ENCODE measurements at regions not wholly inside any gene's neighbourhood (a gene's known extent, or its start where the extent isn't known, plus 50 kb on each side); places are given as distances from the start of the nearest gene placed in this dataset.
"Not testable (repeated sequence)": the region's sequence is repeated elsewhere in the genome, so short reads cannot be mapped to it uniquely, and the experiment has no call there.

DNA sequence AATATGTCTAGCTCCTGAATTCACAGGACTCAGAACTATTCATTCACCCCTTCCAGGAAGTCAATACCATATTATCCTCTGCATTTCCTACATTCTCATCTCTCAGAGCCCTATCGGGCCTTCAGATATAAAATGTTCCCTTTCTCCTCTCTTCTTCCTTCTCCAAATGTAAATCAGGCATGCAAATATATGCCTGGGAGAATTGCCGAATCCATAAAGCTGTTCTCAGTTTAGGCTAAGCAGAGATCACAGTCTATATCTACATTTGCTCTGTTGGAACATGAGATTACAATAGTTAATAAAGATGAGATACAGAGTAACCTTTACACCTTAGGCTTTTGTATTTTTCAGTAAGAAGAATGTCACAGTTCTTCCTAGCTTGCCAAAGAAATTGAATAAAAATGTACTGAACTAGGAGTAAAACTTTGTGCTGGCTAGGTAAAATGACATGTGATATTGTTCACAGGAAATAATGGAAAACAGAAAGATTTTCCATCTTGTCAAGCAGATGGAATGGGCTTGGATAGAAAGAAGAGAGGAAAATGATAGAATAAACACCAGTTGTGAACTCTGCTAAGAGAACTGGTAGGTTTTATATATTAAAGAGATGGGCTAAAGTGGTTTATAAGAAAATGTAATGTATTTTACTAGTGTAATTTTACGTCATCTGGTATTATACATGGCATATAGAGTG, 161.5 kb downstream of the NRIP1 start:
- H3K9me3 Mint-ChIP-seq: no peaks in the 10 kb centered on the region
- peaks cover 15% of the 10 kb centered on the region for H3K4me1 Mint-ChIP-seq
- H3K27me3 Mint-ChIP-seq: peaks cover 3% of the 10 kb centered on the region
- no peak overlapping the region for H3K27ac Mint-ChIP-seq
- ChIA-PET CTCF (interaction anchor here (0.9 kb wide), 1 partner anchor 12 kb away, joined by 3 read pairs; no protein-coding TSS in a partner anchor), POLR2A (no interaction called here)
- DNase-seq: no peak
- no peak overlapping the region for H3K4me3 Mint-ChIP-seq
- H3K36me3 Mint-ChIP-seq (ENCODE audit: low read depth): no peaks in the 10 kb centered on the region

DNA sequence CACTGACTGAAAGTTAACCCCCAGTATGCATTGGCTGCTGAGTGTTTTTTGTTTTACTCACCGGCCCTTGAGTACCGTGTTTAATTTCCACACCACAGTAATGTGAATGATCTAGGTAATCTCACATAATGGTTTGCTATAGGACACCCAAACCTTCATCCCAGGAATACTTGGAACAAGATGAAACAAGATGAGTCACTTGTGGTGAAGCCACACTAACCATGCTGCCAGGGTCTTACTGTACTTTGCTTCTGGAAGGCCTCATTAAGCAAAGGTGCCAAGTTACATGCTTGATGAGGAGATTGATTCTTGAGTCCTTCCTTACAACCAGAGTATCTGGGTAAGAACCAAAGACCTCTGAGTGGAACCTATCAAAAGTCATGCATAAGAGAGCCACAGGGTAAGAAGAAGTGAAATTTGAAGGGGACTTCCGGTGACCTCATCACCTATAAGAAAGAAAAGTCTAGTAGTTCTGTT, 163.3 kb downstream of the NRIP1 start:
- CTCF ChIA-PET: no interaction called here
- Mint-ChIP-seq H3K36me3 (ENCODE audit: low read depth) (no peaks in the 10 kb centered on the region), H3K9me3 (no peaks in the 10 kb centered on the region), H3K4me1 (peaks cover 15% of the 10 kb centered on the region), H3K27ac (no peak overlapping the region), H3K4me3 (no peak overlapping the region), H3K27me3 (no peaks in the 10 kb centered on the region)
- POLR2A ChIA-PET: no interaction called here
- DNase-seq: no peak

DNA sequence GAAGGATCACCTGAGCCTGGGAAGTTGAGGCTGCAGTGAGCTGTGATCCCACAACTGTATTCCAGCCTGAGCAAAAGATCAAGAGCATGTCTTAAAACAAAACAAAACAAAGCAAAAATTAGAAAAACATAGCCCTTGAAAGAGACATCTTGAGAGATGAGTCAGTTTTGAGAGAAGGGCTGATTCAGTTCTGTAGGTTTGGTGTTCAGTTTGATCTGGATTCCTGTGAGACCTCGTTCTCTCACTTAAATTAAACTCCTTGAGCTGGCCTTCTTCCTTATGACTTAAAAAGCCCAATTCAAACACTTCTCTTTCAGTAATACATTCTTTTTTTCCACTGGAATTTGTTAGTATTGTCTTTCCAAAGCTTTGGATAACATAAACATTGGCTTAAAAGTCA, 164.2 kb downstream of the NRIP1 start:
- ChIA-PET CTCF (no interaction called here), POLR2A (no interaction called here)
- H3K9me3 Mint-ChIP-seq: no peaks in the 10 kb centered on the region
- H3K36me3 Mint-ChIP-seq (ENCODE audit: low read depth): no peaks in the 10 kb centered on the region
- no peak overlapping the region for H3K4me3 Mint-ChIP-seq
- H3K4me1 Mint-ChIP-seq: peaks cover 15% of the 10 kb centered on the region
- no peak overlapping the region for H3K27ac Mint-ChIP-seq
- H3K27me3 Mint-ChIP-seq: no peaks in the 10 kb centered on the region
- no peak for DNase-seq

DNA sequence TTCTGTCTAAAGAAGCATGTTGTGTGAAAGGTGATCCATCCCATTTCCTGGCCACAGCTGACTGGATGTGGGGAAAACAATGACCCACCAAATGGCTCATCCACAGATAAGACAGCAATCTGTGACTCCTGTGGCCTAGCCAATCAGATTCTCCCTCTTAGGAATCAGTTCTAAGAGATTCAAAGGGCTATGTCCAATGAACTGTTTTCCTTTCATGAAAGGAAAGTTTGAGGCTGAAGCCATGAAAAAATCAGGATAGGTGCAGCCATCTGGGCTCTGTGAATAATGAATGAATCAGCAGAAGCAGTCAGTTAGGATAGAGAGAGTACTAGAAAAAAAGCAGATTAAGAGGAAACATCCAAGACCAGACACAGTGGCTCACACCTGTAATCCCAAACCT, 164.7 kb downstream of the NRIP1 start:
- ChIA-PET CTCF (no interaction called here), POLR2A (no interaction called here)
- no peak overlapping the region for H3K4me3 Mint-ChIP-seq
- H3K4me1 Mint-ChIP-seq: peaks cover 15% of the 10 kb centered on the region
- no peaks in the 10 kb centered on the region for H3K36me3 Mint-ChIP-seq (ENCODE audit: low read depth)
- no peaks in the 10 kb centered on the region for H3K9me3 Mint-ChIP-seq
- no peaks in the 10 kb centered on the region for H3K27me3 Mint-ChIP-seq
- H3K27ac Mint-ChIP-seq: no peak overlapping the region
- DNase-seq: no peak

DNA sequence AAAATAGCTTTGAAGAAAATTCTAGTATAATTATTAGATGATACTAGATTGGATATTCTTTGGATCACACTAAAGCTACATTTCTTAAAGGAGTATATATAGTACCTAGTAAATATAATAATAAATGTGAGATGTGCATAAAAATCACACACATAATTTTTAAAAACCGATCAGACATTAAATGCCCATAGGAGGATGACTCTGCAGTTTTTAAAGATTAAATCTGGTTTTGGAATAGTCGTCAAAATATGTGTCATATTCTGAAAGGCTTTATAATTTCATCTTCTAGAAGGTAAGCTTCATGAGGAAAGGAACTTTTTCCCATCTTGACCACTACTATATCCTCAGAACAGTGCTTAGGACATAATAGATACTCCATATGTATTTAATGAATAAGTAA, 169.0 kb downstream of the NRIP1 start:
- H3K4me3 Mint-ChIP-seq: no peak overlapping the region
- CTCF ChIA-PET: no interaction called here
- H3K36me3 Mint-ChIP-seq (ENCODE audit: low read depth): no peaks in the 10 kb centered on the region
- no peaks in the 10 kb centered on the region for H3K9me3 Mint-ChIP-seq
- no peak overlapping the region for H3K27ac Mint-ChIP-seq
- H3K4me1 Mint-ChIP-seq: peaks cover 6% of the 10 kb centered on the region
- POLR2A ChIA-PET: interaction anchor here (0.6 kb wide), 1 partner anchor 1260 kb away, joined by 3 read pairs; no protein-coding TSS in a partner anchor
- no peak for DNase-seq
- H3K27me3 Mint-ChIP-seq: peaks cover 1% of the 10 kb centered on the region

DNA sequence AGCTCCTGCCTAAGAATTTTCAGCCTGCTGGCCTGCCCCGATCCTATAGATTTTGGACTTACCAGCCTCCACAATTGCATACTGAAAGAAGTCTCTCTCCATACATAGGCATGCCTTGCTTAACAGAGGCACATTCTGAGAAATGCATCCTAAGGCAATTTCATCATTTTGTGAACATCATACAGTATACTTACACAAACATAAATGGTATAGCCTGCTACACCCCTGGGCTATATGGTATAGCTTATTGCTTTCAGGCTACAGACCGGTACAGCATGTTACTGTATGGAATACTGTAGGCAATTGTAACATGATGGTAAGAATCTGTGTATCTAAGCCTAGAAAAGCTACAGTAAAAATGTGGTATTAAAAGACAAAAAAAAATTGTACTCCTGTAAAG, 174.7 kb downstream of the NRIP1 start:
- H3K27me3 Mint-ChIP-seq: peaks cover 1% of the 10 kb centered on the region
- no peaks in the 10 kb centered on the region for H3K4me1 Mint-ChIP-seq
- no peaks in the 10 kb centered on the region for H3K36me3 Mint-ChIP-seq (ENCODE audit: low read depth)
- no peak overlapping the region for H3K4me3 Mint-ChIP-seq
- ChIA-PET CTCF (no interaction called here), POLR2A (no interaction called here)
- DNase-seq: no peak
- H3K27ac Mint-ChIP-seq: no peak overlapping the region
- no peaks in the 10 kb centered on the region for H3K9me3 Mint-ChIP-seq

DNA sequence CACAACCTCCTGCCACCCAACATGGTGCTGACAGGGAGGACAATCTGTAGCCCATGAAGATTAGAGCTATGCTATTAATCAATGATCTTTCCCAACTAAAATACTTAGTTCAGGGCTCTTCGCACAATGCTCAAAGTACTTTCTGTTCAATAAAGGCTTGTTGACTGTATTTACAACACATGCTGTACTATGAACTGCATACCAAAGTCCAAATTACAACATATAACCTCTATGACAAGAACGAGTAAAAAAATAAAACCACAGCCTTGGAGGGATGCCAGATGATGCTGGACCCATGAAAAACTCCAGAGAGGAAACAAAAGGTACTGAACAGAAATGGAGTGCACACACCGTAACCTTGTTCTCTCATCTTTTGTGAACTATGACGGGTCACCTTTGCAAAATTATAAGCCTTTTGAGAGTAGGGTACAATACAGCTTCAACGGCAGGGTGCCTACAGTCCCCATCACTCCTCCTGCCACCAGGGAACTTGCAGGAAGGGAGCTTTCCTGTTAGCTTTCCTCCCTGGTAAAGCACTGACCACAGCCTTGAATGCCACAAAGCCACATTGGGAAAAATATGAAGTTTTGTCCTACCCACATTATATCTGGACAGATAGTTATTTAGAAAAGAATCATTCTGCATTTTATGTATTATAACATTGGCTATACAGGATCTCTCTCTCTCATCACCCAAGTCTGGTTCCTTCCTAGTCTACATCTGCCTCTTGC, 175.6 kb downstream of the NRIP1 start:
- DNase-seq: no peak
- no peaks in the 10 kb centered on the region for H3K36me3 Mint-ChIP-seq (ENCODE audit: low read depth)
- H3K9me3 Mint-ChIP-seq: no peaks in the 10 kb centered on the region
- H3K27me3 Mint-ChIP-seq: peaks cover 1% of the 10 kb centered on the region
- POLR2A ChIA-PET: no interaction called here
- H3K4me3 Mint-ChIP-seq: no peak overlapping the region
- no peaks in the 10 kb centered on the region for H3K4me1 Mint-ChIP-seq
- H3K27ac Mint-ChIP-seq: no peak overlapping the region
- CTCF ChIA-PET: no interaction called here

DNA sequence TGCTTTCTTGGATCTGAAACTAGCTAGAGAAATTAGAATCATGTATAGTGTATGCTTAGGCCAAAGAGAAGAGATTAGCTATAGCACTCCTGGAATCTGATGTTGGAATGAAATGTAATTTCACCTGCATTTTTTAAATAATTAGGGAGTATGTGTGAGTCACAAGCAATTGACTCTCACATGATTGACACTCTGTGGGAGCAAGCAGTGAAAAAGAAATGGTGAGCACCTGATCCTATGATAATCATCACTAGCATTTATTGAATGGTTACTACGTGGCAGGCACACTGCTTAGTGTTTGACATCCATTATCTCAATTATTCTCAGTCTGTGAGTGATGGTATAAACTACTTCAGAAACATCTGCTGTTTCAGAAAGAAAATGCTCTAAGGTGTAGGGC, 176.6 kb downstream of the NRIP1 start:
- Mint-ChIP-seq H3K4me1 (no peaks in the 10 kb centered on the region), H3K36me3 (ENCODE audit: low read depth) (no peaks in the 10 kb centered on the region), H3K27me3 (peaks cover 1% of the 10 kb centered on the region), H3K4me3 (no peak overlapping the region), H3K9me3 (no peaks in the 10 kb centered on the region), H3K27ac (no peak overlapping the region)
- DNase-seq: no peak
- CTCF ChIA-PET: no interaction called here
- POLR2A ChIA-PET: no interaction called here

DNA sequence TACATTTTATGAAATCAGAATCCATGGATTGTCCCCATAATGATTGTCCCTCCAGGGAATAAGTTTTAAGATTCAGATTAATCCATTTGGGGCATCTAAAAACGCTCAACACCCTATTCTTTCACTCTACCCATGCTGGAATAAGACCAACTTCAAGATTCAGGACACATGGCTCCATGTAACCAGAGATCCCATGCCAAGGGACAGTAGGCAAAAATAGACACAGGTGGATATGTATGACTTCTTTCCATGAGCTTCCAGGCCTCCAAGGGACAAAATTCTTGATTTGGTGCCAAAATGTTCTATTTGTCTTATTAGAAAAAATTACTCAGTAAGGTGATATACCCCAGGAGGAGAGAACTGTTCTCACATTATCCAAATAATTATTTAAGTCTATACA, 178.8 kb downstream of the NRIP1 start:
- H3K27ac Mint-ChIP-seq: no peak overlapping the region
- POLR2A ChIA-PET: no interaction called here
- H3K9me3 Mint-ChIP-seq: no peaks in the 10 kb centered on the region
- no peak for DNase-seq
- H3K4me3 Mint-ChIP-seq: no peak overlapping the region
- no peaks in the 10 kb centered on the region for H3K36me3 Mint-ChIP-seq (ENCODE audit: low read depth)
- CTCF ChIA-PET: no interaction called here
- no peaks in the 10 kb centered on the region for H3K4me1 Mint-ChIP-seq
- H3K27me3 Mint-ChIP-seq: no peaks in the 10 kb centered on the region

DNA sequence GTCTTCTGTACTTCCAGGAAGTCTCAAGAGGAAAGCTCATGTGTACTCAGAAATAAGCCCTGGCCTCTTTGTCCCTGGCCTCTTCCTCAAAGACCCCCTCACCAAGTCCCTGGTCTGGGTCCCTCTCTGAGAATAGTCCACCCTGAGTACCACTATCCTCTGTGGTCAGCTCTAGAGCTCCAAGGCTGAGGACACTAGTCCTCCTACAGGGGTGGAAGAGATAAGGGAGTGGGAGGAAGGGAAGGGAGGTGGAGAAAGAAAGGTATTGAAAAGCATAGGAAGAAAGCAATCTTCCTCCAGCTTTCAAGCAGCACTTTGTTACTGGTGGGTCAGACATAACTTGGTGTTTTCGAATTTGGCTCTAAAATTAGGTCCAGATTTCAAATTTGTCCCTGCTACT, 181.4 kb downstream of the NRIP1 start:
- Mint-ChIP-seq H3K36me3 (ENCODE audit: low read depth) (no peaks in the 10 kb centered on the region), H3K4me1 (peaks cover 1% of the 10 kb centered on the region), H3K4me3 (no peak overlapping the region), H3K9me3 (no peaks in the 10 kb centered on the region), H3K27ac (no peak overlapping the region), H3K27me3 (no peaks in the 10 kb centered on the region)
- no peak for DNase-seq
- POLR2A ChIA-PET: no interaction called here
- CTCF ChIA-PET: interaction anchor here (1.3 kb wide), 1 partner anchor 11 kb away, joined by 4 read pairs; no protein-coding TSS in a partner anchor

DNA sequence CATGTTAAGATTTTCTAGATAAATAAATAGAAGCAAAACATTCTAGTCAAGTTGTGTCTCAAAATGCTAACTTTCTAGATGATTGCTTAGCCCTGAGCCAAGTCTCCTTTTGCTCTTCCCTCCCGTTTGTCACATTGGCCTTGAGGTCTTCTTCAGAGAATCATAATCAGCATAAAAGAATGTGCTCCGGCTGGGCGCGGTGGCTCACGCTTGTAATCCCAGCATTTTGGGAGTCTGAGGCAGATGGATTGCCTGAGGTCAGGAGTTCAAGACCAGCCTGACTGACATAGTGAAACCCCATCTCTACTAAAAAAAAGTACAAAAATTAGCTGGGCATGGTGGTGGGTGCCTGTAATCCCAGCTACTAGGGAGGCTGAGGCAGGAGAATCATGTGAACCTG, 182.3 kb downstream of the NRIP1 start:
- DNase-seq; H3K4me3 Mint-ChIP-seq; H3K4me1 Mint-ChIP-seq; H3K9me3 Mint-ChIP-seq; CTCF ChIA-PET; POLR2A ChIA-PET; H3K36me3 Mint-ChIP-seq (ENCODE audit: low read depth); H3K27ac Mint-ChIP-seq; H3K27me3 Mint-ChIP-seq: not testable (repeated sequence)

DNA sequence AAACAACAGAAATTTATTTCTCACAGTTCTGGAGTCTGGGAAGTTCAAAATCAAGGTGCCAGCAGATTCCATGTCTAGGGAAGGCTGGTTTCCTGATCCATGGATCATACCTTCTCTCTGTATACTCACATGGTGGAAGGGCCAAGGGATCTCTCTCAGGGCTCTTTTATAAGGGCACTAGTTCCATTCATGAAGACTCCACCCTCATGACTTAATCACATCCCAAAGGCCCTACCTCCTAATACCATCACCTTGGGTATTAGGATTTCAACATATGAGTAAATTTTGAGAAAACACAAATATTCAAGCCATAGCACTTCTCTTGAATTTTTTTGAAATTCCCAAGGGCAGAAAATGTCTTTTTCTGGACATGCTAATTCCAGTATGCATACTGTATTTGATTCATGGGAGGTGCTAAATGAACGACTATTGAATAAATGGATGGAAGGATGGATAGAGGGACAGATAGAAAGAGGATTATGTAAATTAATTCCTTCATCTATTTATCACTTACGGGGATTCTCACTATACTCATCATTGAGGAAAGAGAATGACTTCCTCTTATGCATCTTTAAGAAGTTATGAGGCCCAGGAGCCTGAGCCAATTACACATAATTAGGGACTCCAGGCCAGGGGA, 182.8 kb downstream of the NRIP1 start:
- Mint-ChIP-seq H3K36me3 (ENCODE audit: low read depth) (no peaks in the 10 kb centered on the region), H3K9me3 (no peaks in the 10 kb centered on the region)
- POLR2A ChIA-PET: no interaction called here

DNA sequence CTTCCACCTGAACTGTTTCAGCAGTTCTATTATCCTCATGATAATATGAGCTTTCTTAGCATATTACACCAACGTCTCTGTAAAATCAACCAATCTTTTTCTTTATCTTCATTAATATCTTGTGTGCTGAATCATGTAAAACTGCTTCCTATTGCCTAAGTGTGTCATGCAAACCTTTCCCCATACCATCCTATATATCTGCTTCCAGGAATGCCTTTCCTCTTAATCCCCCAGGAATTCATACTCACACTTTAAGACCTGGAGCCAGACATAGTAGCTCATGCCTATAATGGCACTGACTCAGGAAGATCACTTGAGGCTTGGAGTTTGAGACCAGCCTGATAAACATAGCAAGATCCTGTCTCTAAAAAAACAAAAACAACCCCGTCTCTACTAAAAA, 183.9 kb downstream of the NRIP1 start:
- no peaks in the 10 kb centered on the region for H3K27me3 Mint-ChIP-seq
- no peak overlapping the region for H3K4me3 Mint-ChIP-seq
- H3K27ac Mint-ChIP-seq: no peak overlapping the region
- peaks cover 11% of the 10 kb centered on the region for H3K4me1 Mint-ChIP-seq
- no peak for DNase-seq
- H3K9me3 Mint-ChIP-seq: no peaks in the 10 kb centered on the region
- CTCF ChIA-PET: no interaction called here
- no peaks in the 10 kb centered on the region for H3K36me3 Mint-ChIP-seq (ENCODE audit: low read depth)
- POLR2A ChIA-PET: no interaction called here

More for the DNA sequence above, 182.8 kb downstream of the NRIP1 start:
- Mint-ChIP-seq H3K4me1 (peaks cover 11% of the 10 kb centered on the region), H3K27ac (no peak overlapping the region), H3K27me3 (no peaks in the 10 kb centered on the region), H3K4me3 (no peak overlapping the region)
- no peak for DNase-seq
- CTCF ChIA-PET: no interaction called here

DNA sequence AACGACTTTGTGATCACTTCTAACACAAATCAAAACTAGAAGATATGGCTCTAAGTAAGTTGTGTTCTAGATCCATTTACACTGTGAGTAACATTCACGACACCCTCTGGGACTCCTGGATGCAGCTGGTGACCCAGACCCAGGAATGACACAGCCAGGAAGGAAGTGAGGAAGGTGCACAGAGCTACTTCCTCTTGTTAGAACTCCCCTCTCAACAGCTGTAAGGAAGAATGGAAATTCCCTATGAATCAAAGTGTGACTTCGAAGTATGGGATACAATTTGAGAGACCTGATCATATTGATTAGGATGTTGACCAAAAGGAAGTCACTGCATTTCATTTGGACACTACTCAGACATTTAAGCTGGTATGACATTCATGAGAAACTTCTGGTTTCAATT, 185.3 kb downstream of the NRIP1 start:
- H3K27ac Mint-ChIP-seq: no peak overlapping the region
- H3K4me1 Mint-ChIP-seq: peaks cover 11% of the 10 kb centered on the region
- H3K4me3 Mint-ChIP-seq: no peak overlapping the region
- DNase-seq: no peak
- no peaks in the 10 kb centered on the region for H3K36me3 Mint-ChIP-seq (ENCODE audit: low read depth)
- POLR2A ChIA-PET: no interaction called here
- H3K27me3 Mint-ChIP-seq: no peaks in the 10 kb centered on the region
- no peaks in the 10 kb centered on the region for H3K9me3 Mint-ChIP-seq
- CTCF ChIA-PET: no interaction called here

Measured in activated CD4-positive, alpha-beta memory T cell treated with anti-CD3 and anti-CD28 coated beads, Interleukin-2, amount 10 ng/mL, durations not matched to agents 7 days and 5 days (primary cell).